ENCODE measurements at regions not wholly inside any gene's neighbourhood (a gene's known extent, or its start where the extent isn't known, plus 50 kb on each side); places are given as distances from the start of the nearest gene placed in this dataset.
A peak's percentile ranks its signal among the peaks of the same experiment; 100 is the strongest.

DNA sequence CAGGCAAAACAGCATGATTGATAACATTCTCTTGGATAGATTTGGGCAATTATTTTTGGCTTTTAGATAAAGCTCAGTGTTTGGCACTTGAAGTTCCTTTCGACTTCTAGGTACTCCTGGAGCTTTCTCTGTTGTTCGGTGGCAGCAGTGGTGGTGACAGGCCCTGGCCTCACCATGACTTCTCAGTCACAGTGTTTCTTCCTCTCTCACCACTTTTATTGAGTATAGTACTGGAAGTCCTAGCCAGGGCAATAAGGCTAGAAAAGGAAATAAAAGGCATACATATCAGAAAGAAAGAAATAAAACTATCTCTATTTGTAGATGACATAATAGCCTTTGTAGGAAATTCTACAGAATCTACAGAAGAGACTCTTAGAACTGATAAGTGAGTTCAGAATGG lies 101.2 kb upstream of the SIRPG start:
- Histone ChIP-seq H3K27ac (ENCODE audit: low read depth, low read length, poor library complexity, severe bottlenecking) (no peak overlapping the region), H3K36me3 (ENCODE audit: insufficient read depth, low read length, poor library complexity, severe bottlenecking) (no peaks in the 10 kb centered on the region), H3K9me3 (ENCODE audit: low read depth, low read length, poor library complexity, severe bottlenecking) (no peaks in the 10 kb centered on the region), H3K4me3 (ENCODE audit: low read depth, low read length, poor library complexity, severe bottlenecking) (no peak overlapping the region), H3K27me3 (replicated peaks; ENCODE audit: insufficient read depth, low read depth, low read length, poor library complexity) (no peaks in the 10 kb centered on the region), H3K4me1 (ENCODE audit: insufficient read depth, low read length, poor library complexity, severe bottlenecking) (no peaks in the 10 kb centered on the region)
- ChIA-PET CTCF (no interaction called here), POLR2A (ENCODE audit: low non-redundant PET) (interaction anchor here (0.5 kb wide), 1 partner anchor 1650 kb away, joined by 3 read pairs; no protein-coding TSS in a partner anchor)
- BruUV-seq (replicated peaks): no TSS peak
- intact Hi-C loops (cut with micrococcal nuclease; ENCODE audit: unreplicated experiment): no loop called here
- TF ChIP-seq, protein P1, sequence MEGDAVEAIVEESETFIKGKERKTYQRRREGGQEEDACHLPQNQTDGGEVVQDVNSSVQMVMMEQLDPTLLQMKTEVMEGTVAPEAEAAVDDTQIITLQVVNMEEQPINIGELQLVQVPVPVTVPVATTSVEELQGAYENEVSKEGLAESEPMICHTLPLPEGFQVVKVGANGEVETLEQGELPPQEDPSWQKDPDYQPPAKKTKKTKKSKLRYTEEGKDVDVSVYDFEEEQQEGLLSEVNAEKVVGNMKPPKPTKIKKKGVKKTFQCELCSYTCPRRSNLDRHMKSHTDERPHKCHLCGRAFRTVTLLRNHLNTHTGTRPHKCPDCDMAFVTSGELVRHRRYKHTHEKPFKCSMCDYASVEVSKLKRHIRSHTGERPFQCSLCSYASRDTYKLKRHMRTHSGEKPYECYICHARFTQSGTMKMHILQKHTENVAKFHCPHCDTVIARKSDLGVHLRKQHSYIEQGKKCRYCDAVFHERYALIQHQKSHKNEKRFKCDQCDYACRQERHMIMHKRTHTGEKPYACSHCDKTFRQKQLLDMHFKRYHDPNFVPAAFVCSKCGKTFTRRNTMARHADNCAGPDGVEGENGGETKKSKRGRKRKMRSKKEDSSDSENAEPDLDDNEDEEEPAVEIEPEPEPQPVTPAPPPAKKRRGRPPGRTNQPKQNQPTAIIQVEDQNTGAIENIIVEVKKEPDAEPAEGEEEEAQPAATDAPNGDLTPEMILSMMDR (conservative IDR thresholded peaks at IDR 0.05; ENCODE audit: low read depth, low read length): no peak
- TF ChIP-seq EZH2 (IDR thresholded peaks at IDR 0.05; ENCODE audit: borderline replicate concordance, low read depth, low read length, poor library complexity, severe bottlenecking): no peak
- DNase-seq (ENCODE audit: low spot score): no peak

DNA sequence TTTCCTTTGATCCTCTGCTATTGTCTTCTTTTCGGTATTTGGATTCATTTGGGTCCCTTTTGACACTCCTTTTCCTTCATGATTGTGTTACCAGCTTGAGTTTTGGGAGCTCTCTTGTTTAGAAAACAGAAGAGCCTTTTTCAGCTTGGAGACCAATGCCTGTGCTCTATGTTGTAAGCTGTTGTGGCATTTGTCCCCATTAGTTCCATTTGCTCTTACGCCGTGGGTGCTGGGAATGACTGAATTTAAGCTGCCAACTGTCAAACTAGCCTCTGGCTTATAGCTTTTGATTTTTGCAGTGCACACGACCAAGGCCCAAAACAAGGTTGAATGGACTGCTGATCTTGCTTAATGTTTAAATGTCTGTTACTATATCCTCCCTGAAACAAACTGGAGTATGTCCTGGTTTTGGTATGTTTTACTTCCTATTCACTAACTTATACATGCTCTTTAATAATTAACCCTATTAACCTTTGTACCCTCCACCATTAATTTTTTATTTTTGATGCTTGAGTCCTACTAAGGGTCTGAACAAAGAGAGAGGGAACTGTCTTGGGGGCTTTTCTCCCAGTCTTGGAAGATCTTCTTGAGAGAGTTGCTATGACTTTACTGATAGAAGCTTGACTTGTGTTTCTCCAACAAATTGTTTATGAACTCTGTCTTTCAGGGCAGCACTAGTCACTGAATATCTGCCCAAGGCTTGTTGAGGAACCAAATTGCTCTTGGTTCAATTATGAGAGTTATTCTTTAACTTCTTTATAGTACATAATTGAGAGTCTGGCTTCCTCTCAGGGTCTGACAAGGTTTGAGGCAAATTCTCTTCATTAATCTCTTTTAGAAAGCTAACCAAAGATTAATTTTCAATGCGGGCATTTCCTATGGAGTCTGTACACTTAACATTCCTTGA lies 100.3 kb upstream of the SIRPG start:
- ChIA-PET CTCF (no interaction called here), POLR2A (ENCODE audit: low non-redundant PET) (no interaction called here)
- DNase-seq (ENCODE audit: low spot score): peak; percentile 26
- H3K27ac ChIP-seq (ENCODE audit: low read depth, low read length, poor library complexity, severe bottlenecking): no peak overlapping the region
- H3K9me3 ChIP-seq (ENCODE audit: low read depth, low read length, poor library complexity, severe bottlenecking): no peaks in the 10 kb centered on the region
- intact Hi-C loops (cut with micrococcal nuclease; ENCODE audit: unreplicated experiment): no loop called here
- no peak for TF ChIP-seq EZH2 (IDR thresholded peaks at IDR 0.05; ENCODE audit: borderline replicate concordance, low read depth, low read length, poor library complexity, severe bottlenecking)
- TF ChIP-seq, protein P1 (conservative IDR thresholded peaks at IDR 0.05; ENCODE audit: low read depth, low read length): no peak
- H3K4me1 ChIP-seq (ENCODE audit: insufficient read depth, low read length, poor library complexity, severe bottlenecking): no peaks in the 10 kb centered on the region
- BruUV-seq (replicated peaks): no TSS peak
- H3K36me3 ChIP-seq (ENCODE audit: insufficient read depth, low read length, poor library complexity, severe bottlenecking): no peaks in the 10 kb centered on the region
- no peaks in the 10 kb centered on the region for H3K27me3 ChIP-seq (replicated peaks; ENCODE audit: insufficient read depth, low read depth, low read length, poor library complexity)
- H3K4me3 ChIP-seq (ENCODE audit: low read depth, low read length, poor library complexity, severe bottlenecking): no peak overlapping the region

DNA sequence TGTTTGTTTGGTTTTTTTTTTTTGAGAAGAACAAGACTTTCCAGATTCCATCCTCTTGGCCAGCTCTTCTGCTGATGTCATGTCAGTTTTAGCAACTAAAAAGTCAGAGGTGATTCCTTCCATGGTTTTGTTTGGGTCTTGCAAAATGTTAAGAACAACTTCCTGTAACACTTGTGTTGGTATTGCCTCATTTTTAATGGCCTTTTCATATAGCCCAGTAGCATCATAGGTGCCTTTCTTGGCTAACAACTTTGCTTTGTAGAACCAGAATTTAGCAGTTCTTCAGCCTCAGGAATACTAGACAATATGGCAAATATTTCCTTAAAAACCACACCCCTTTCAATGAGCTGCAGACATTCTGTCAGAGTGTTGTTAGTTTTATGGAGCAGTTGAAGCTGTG lies 99.5 kb upstream of the SIRPG start:
- H3K4me1 ChIP-seq (ENCODE audit: insufficient read depth, low read length, poor library complexity, severe bottlenecking): no peaks in the 10 kb centered on the region
- H3K9me3 ChIP-seq (ENCODE audit: low read depth, low read length, poor library complexity, severe bottlenecking): no peaks in the 10 kb centered on the region
- no peak overlapping the region for H3K4me3 ChIP-seq (ENCODE audit: low read depth, low read length, poor library complexity, severe bottlenecking)
- DNase-seq (ENCODE audit: low spot score): no peak
- ChIA-PET POLR2A (ENCODE audit: low non-redundant PET) (no interaction called here), CTCF (no interaction called here)
- no TSS peak for BruUV-seq (replicated peaks)
- H3K27ac ChIP-seq (ENCODE audit: low read depth, low read length, poor library complexity, severe bottlenecking): no peak overlapping the region
- intact Hi-C loops (cut with micrococcal nuclease; ENCODE audit: unreplicated experiment): no loop called here
- no peak for TF ChIP-seq EZH2 (IDR thresholded peaks at IDR 0.05; ENCODE audit: borderline replicate concordance, low read depth, low read length, poor library complexity, severe bottlenecking)
- no peaks in the 10 kb centered on the region for H3K36me3 ChIP-seq (ENCODE audit: insufficient read depth, low read length, poor library complexity, severe bottlenecking)
- H3K27me3 ChIP-seq (replicated peaks; ENCODE audit: insufficient read depth, low read depth, low read length, poor library complexity): no peaks in the 10 kb centered on the region
